Spleen (tissue), 11 donors: ENCODE measurements at regions not wholly inside any gene's neighbourhood (a gene's known extent, or its start where the extent isn't known, plus 50 kb on each side); places are given as distances from the start of the nearest gene placed in this dataset.

Experiments used
- DNase-seq: peaks from one replicate; pipeline ENCODE4 v3.0.0-alpha.2; 2020
- H3K27ac ChIP-seq, 8 donors: fragments of 200-600 bp; sonication (generic) in 7 of 8; 1 replicate in 4 of 8; 2 replicates in 4 of 8; pipeline versions ENCODE4 v1.5.0 to v1.8.0; 2016 to 2021; ENCODE audit warnings: inconsistent platforms in 4 of 8, mild to moderate bottlenecking in 4 of 8, moderate library complexity in 1 of 8
- H3K27me3 ChIP-seq, 7 donors: fragments of 200-600 bp; sonication (generic) in 6 of 7; replicated peaks in 1 of 7; 1 replicate in 4 of 7; 2 replicates in 3 of 7; pipeline versions ENCODE4 v1.5.0 to v1.8.0; 2016 to 2021; ENCODE audit warnings: inconsistent platforms in 3 of 7, mild to moderate bottlenecking in 1 of 7
- H3K36me3 ChIP-seq, 6 donors: fragments of 200-600 bp; sonication (generic) in 5 of 6; 1 replicate in 4 of 6; 2 replicates in 2 of 6; pipeline versions ENCODE4 v1.5.0 to v1.8.0; 2016 to 2021; ENCODE audit warnings: inconsistent platforms in 2 of 6
- H3K4me1 ChIP-seq, 6 donors: fragments of 200-600 bp; sonication (generic) in 5 of 6; 1 replicate in 3 of 6; 2 replicates in 3 of 6; pipeline versions ENCODE4 v1.5.0 to v1.8.0; 2016 to 2021; ENCODE audit warnings: inconsistent platforms in 3 of 6
- H3K4me3 ChIP-seq, 8 donors: fragments of 200-600 bp; sonication (generic) in 7 of 8; 1 replicate in 4 of 8; 2 replicates in 4 of 8; pipeline versions ENCODE4 v1.5.0 to v1.8.0; 2016 to 2021; ENCODE audit warnings: inconsistent platforms in 4 of 8, mild to moderate bottlenecking in 4 of 8, moderate library complexity in 2 of 8
- H3K9me3 ChIP-seq, 8 donors: fragments of 200-600 bp; sonication (generic) in 7 of 8; 1 replicate in 4 of 8; 2 replicates in 4 of 8; pipeline versions ENCODE4 v1.5.0 to v1.8.0; 2016 to 2021; ENCODE audit warnings: inconsistent platforms in 4 of 8
- POLR2A ChIP-seq, 3 donors: fragments of 450-650 bp; IDR thresholded peaks; one replicate each; pipeline ENCODE4 v1.5.1; 2017; ENCODE audit warnings: antibody characterized with exemption in 3 of 3, mild to moderate bottlenecking in 1 of 3
- POLR2AphosphoS5 ChIP-seq, 3 donors: sonication (generic); formaldehyde crosslinking; IDR thresholded peaks; one replicate each; pipeline ENCODE4 v1.5.1; 2017; ENCODE audit warnings: antibody characterized with exemption in 3 of 3
- WGBS, 5 donors: extraction: QIAGEN DNeasy Blood & Tissue Kit in 3 of 5; methylation state at CpG; one replicate each; pipeline versions ENCODE4 v1.1.5 to v1.1.7; 2013 to 2018; 5-methylcytosine and 5-hydroxymethylcytosine counted together
- intact Hi-C: fragments of 100-400 bp; cut with DNase I; formaldehyde crosslinking; loops from one replicate; pipeline ENCODE4 v1.15.0; 2023; ENCODE audit warnings: low total_unique reads
- TF ChIP-seq, protein P1 (sequence below), 11 experiments: fragments of 200-600 bp in 7 of 11; fragments of 450-650 bp in 4 of 11; sonication (generic) in 4 of 11; IDR thresholded peaks in 8 of 11; conservative IDR thresholded peaks in 3 of 11; 1 replicate in 7 of 11; 2 replicates in 4 of 11; pipeline versions ENCODE4 v1.4.0 to v1.8.0; 2016 to 2021; ENCODE audit warnings: antibody characterized with exemption in 11 of 11, inconsistent platforms in 4 of 11, mild to moderate bottlenecking in 1 of 11
- donor health status: healthy with polysubstance abuse.
- donor health status: DM: no; HTN: no; CAD: no; lungs with moderate emphysema.
- donor health status: DM: no; HTN: no; CAD: no.
- donor health status: Bipolar disorder and iron deficiency.
- donor health status: healthy.
- donor health status: DM: no; HTN: no; CAD: no.
- donor health status: DM: yes; HTN: yes; CAD: no.

DNA sequence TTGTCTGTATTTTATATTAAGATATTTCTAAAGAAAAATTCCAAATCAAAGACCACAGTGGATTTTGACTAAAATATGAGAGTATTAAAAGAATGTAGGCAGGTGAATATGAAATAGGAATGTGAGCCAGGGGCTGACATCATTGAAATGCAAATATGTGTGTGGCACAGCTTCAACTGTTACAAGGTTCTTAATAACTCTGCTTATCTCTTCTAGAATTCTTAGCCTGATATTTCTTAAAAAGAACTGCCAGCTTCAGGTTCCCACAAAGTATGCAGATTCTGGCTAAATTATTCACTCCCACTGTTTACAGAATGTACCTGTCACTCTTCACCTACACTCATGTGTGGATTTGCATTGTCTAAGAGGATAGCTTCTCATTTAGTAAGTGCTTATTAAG is 274.4 kb downstream of the DIRAS2 start:
- TF ChIP-seq, protein P1, sequence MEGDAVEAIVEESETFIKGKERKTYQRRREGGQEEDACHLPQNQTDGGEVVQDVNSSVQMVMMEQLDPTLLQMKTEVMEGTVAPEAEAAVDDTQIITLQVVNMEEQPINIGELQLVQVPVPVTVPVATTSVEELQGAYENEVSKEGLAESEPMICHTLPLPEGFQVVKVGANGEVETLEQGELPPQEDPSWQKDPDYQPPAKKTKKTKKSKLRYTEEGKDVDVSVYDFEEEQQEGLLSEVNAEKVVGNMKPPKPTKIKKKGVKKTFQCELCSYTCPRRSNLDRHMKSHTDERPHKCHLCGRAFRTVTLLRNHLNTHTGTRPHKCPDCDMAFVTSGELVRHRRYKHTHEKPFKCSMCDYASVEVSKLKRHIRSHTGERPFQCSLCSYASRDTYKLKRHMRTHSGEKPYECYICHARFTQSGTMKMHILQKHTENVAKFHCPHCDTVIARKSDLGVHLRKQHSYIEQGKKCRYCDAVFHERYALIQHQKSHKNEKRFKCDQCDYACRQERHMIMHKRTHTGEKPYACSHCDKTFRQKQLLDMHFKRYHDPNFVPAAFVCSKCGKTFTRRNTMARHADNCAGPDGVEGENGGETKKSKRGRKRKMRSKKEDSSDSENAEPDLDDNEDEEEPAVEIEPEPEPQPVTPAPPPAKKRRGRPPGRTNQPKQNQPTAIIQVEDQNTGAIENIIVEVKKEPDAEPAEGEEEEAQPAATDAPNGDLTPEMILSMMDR (IDR thresholded peaks at IDR 0.05 in 8 of 11, conservative IDR thresholded peaks at IDR 0.05 in 3 of 11) = no peak
- TF ChIP-seq POLR2AphosphoS5 (IDR thresholded peaks at IDR 0.05) (no peak), POLR2A (IDR thresholded peaks at IDR 0.05) (no peak)
- H3K27me3 ChIP-seq = peaks cover 0 to 33% (median 0%) of the 10 kb centered on the region in 7 donors
- H3K27ac ChIP-seq = no peak overlapping the region
- intact Hi-C loops = no loop called here
- H3K9me3 ChIP-seq = no peaks in the 10 kb centered on the region
- no peaks in the 10 kb centered on the region for H3K36me3 ChIP-seq
- H3K4me1 ChIP-seq = no peaks in the 10 kb centered on the region
- no peak overlapping the region for H3K4me3 ChIP-seq
- no peak for DNase-seq

DNA sequence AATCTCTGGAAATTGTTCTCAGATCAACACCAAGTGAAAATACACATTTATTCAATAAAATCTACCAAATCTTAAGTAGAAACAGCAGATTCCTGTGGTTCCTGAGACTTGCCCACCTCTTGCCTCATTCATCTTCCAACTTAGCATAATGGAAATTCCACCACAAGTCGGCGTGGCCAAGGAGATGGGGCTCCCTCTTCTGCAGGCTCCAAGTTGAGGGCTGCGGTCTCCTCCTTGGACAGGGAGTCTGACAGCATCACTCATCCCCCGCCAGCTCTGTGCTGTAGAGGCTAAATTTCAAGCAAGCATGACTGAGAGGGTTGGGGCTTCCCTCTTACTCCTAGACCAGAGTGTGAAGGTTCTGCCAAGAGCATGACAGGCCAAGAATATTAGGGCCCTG is 273.7 kb downstream of the DIRAS2 start:
- intact Hi-C loops = no loop called here
- Histone ChIP-seq H3K4me3 (no peak overlapping the region), H3K27ac (no peak overlapping the region), H3K4me1 (no peaks in the 10 kb centered on the region), H3K9me3 (no peaks in the 10 kb centered on the region), H3K36me3 (no peaks in the 10 kb centered on the region), H3K27me3 (peaks cover 0 to 33% (median 0%) of the 10 kb centered on the region in 7 donors)
- 86 to 93% (median 92%) methylated on average over 4 of the region's 4 CpGs for WGBS, 5 donors
- TF ChIP-seq POLR2A (IDR thresholded peaks at IDR 0.05) = no peak
- no peak for TF ChIP-seq POLR2AphosphoS5 (IDR thresholded peaks at IDR 0.05)
- TF ChIP-seq, protein P1 (IDR thresholded peaks at IDR 0.05 in 8 of 11, conservative IDR thresholded peaks at IDR 0.05 in 3 of 11) = no peak
- no peak for DNase-seq

DNA sequence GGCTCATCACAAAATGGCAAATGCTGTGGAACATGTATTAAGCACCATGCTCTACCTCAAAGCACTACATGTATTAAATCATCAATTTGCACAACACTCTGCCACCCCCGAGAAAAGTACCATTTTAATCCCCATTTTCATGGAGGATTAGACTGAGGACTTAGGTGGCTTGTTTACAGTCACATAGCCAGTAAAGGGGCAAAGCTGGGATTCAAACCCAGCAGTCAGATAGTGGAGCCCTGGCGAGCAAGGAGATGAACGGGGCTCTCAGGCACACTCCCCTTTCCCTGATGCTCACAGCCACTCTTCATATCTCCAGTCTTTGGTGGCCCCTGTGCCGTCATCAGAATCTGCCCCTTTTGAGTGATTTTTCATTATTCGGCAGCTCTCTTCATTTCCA is 262.9 kb downstream of the DIRAS2 start:
- no peaks in the 10 kb centered on the region for H3K36me3 ChIP-seq
- intact Hi-C loops = no loop called here
- WGBS, 5 donors = 81 to 91% (median 89%) methylated on average over 5 of the region's 5 CpGs
- H3K27me3 ChIP-seq = peaks cover 0 to 20% (median 0%) of the 10 kb centered on the region in 7 donors
- DNase-seq = no peak
- no peak overlapping the region for H3K27ac ChIP-seq
- TF ChIP-seq POLR2A (IDR thresholded peaks at IDR 0.05) (no peak), POLR2AphosphoS5 (IDR thresholded peaks at IDR 0.05) (no peak)
- TF ChIP-seq, protein P1 (IDR thresholded peaks at IDR 0.05 in 8 of 11, conservative IDR thresholded peaks at IDR 0.05 in 3 of 11) = no peak
- H3K9me3 ChIP-seq = no peaks in the 10 kb centered on the region
- H3K4me1 ChIP-seq = no peaks in the 10 kb centered on the region
- H3K4me3 ChIP-seq = no peak overlapping the region

DNA sequence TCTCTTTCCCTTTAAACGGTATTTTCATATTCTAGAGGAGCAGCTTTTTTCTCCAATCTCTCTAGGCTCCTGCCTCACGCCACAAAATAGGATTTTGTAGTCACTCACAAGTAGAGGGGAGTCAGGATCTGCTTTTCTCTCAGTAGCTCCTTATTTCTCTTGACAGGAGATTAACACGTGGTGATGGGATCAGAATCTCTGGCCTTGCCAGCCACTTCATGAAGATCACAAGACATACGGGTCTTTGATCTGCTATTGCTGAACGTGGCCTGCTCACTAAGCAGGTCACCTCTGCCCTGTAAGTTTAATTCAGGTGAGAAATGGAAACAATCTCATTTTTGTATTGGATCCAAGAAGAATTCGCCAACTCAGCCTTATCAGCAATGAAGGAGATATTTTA is 257.5 kb downstream of the DIRAS2 start:
- Histone ChIP-seq H3K36me3 (no peaks in the 10 kb centered on the region), H3K4me3 (no peak overlapping the region), H3K27me3 (peaks cover 0 to 15% (median 0%) of the 10 kb centered on the region in 7 donors), H3K4me1 (no peaks in the 10 kb centered on the region), H3K27ac (no peak overlapping the region), H3K9me3 (no peaks in the 10 kb centered on the region)
- intact Hi-C loops = no loop called here
- no peak for DNase-seq
- no peak for TF ChIP-seq POLR2AphosphoS5 (IDR thresholded peaks at IDR 0.05)
- TF ChIP-seq, protein P1 (IDR thresholded peaks at IDR 0.05 in 8 of 11, conservative IDR thresholded peaks at IDR 0.05 in 3 of 11) = no peak
- no peak for TF ChIP-seq POLR2A (IDR thresholded peaks at IDR 0.05)
- WGBS, 5 donors = 56 to 74% (median 60%) methylated on average over 6 of the region's 6 CpGs
